C4-2B (cell line): ENCODE measurements at regions not wholly inside any gene's neighbourhood (a gene's known extent, or its start where the extent isn't known, plus 50 kb on each side); places are given as distances from the start of the nearest gene placed in this dataset.

Experiments
- ZFX ChIP-seq: fragments of 450-650 bp; IDR thresholded peaks from 2 replicates; pipeline ENCODE4 v1.6.1; 2017
- TF ChIP-seq, protein P1 (sequence below): fragments of 450-650 bp; conservative IDR thresholded peaks from 2 replicates; pipeline ENCODE4 v1.5.1; 2017; ENCODE audit warnings: mild to moderate bottlenecking

DNA sequence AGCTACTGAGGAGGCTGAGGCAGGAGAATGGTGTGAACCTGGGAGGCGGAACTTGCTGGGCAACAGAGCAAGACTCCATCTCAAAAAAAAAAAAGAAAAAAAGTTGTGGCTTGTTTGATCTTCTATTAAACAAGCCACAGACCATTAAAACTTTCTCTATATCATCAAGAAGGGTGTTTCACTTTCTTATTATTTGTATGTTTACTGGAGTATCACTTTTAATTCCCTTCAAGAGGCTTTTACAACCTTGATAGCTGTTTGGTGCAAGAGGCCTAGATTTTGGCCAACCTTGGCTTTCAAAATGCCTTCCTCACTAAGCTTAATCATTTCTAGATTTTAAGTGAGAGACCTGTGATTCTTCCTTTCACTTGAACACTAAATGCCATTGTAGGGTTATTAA, 339.1 kb downstream of the TSN start:
- no peak for TF ChIP-seq ZFX
- TF ChIP-seq, protein P1, sequence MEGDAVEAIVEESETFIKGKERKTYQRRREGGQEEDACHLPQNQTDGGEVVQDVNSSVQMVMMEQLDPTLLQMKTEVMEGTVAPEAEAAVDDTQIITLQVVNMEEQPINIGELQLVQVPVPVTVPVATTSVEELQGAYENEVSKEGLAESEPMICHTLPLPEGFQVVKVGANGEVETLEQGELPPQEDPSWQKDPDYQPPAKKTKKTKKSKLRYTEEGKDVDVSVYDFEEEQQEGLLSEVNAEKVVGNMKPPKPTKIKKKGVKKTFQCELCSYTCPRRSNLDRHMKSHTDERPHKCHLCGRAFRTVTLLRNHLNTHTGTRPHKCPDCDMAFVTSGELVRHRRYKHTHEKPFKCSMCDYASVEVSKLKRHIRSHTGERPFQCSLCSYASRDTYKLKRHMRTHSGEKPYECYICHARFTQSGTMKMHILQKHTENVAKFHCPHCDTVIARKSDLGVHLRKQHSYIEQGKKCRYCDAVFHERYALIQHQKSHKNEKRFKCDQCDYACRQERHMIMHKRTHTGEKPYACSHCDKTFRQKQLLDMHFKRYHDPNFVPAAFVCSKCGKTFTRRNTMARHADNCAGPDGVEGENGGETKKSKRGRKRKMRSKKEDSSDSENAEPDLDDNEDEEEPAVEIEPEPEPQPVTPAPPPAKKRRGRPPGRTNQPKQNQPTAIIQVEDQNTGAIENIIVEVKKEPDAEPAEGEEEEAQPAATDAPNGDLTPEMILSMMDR: no peak
